GM19025 (cell line): ENCODE measurements at regions not wholly inside any gene's neighbourhood (a gene's known extent, or its start where the extent isn't known, plus 50 kb on each side); places are given as distances from the start of the nearest gene placed in this dataset.

ENCODE experiments used
- ATAC-seq: cut with Tn5 transposase; IDR thresholded peaks from one replicate; pipeline ENCODE4 v1.9.1; 2021; ENCODE audit warnings: mild to moderate bottlenecking, low read depth, moderate library complexity; ENCODE audit not compliant: unreplicated experiment

GRCh38 chr18:56189615-56190014, 448.8 kb downstream of the TXNL1 start:
- no peak for ATAC-seq

- no peak for ATAC-seq
Observed at GRCh38 chr18:56188529-56189275, 449.7 kb downstream of the TXNL1 start.

- ATAC-seq = no peak
Observed at GRCh38 chr18:56186319-56186718, 452.1 kb downstream of the TXNL1 start.

- no peak for ATAC-seq
Observed at GRCh38 chr18:56185126-56185525, 453.3 kb downstream of the TXNL1 start.

GRCh38 chr18:56176751-56177150, 461.6 kb downstream of the TXNL1 start:
- ATAC-seq = no peak

- ATAC-seq = no peak
Observed at GRCh38 chr18:56175330-56176001, 462.9 kb downstream of the TXNL1 start.

GRCh38 chr18:56173542-56174220, 464.7 kb downstream of the TXNL1 start:
- ATAC-seq = no peak

GRCh38 chr18:56172527-56172926, 465.9 kb downstream of the TXNL1 start:
- no peak for ATAC-seq

- ATAC-seq = no peak
Observed at GRCh38 chr18:56171848-56172247, 466.5 kb downstream of the TXNL1 start.

- no peak for ATAC-seq
Observed at GRCh38 chr18:56168049-56168781, 470.2 kb downstream of the TXNL1 start.

GRCh38 chr18:56167366-56167765, 471.0 kb downstream of the TXNL1 start:
- ATAC-seq = no peak

GRCh38 chr18:56166914-56167313, 471.5 kb downstream of the TXNL1 start:
- no peak for ATAC-seq

- ATAC-seq = no peak
Observed at GRCh38 chr18:56165601-56166355, 472.6 kb downstream of the TXNL1 start.

- ATAC-seq = no peak
Observed at GRCh38 chr18:56162311-56163265, 475.8 kb downstream of the TXNL1 start.

- ATAC-seq = no peak
Observed at GRCh38 chr18:56161566-56162260, 476.7 kb downstream of the TXNL1 start.

- no peak for ATAC-seq
Observed at GRCh38 chr18:56158676-56159075, 479.7 kb downstream of the TXNL1 start.

GRCh38 chr18:56157541-56157940, 480.9 kb downstream of the TXNL1 start:
- ATAC-seq = no peak

- no peak for ATAC-seq
Observed at GRCh38 chr18:56152551-56153310, 485.7 kb downstream of the TXNL1 start.
